Right atrium auricular region (tissue), 2 donors: ENCODE measurements at regions not wholly inside any gene's neighbourhood (a gene's known extent, or its start where the extent isn't known, plus 50 kb on each side); places are given as distances from the start of the nearest gene placed in this dataset.

Experiments used
- DNase-seq: peaks from one replicate; pipeline ENCODE4 v3.0.0-alpha.2; 2019; ENCODE audit warnings: low spot score
- H3K27ac ChIP-seq, 2 donors: fragments of 200-600 bp; sonication (generic); 1 replicate in 1 of 2; 2 replicates in 1 of 2; pipeline ENCODE4 v1.5.1; 2016 to 2019
- H3K27me3 ChIP-seq, 2 donors: fragments of 200-600 bp; sonication (generic); one replicate each; pipeline versions ENCODE4 v1.5.1 to v1.6.0; 2017 to 2019
- H3K36me3 ChIP-seq: fragments of 200-600 bp; sonication (generic); one replicate; pipeline ENCODE4 v1.5.1; 2016
- H3K4me1 ChIP-seq, 2 donors: fragments of 200-600 bp; sonication (generic); one replicate each; pipeline versions ENCODE4 v1.5.1 to v1.6.0; 2017 to 2019
- H3K4me3 ChIP-seq, 2 donors: fragments of 200-600 bp; sonication (generic); 1 replicate in 1 of 2; 2 replicates in 1 of 2; pipeline ENCODE4 v1.5.1; 2017 to 2019; ENCODE audit warnings: mild to moderate bottlenecking in 1 of 2, moderate library complexity in 1 of 2
- H3K9me3 ChIP-seq, 2 donors: fragments of 200-600 bp; sonication (generic); one replicate each; pipeline ENCODE4 v1.5.1; 2019
- CTCF ChIP-seq, 2 donors: fragments of 200-600 bp; sonication (generic); IDR thresholded peaks; one replicate each; pipeline ENCODE4 v1.5.1; 2019; ENCODE audit warnings: antibody characterized with exemption in 2 of 2

GRCh38 chr17:6297119-6297518, 137.8 kb downstream of the AIPL1 start:
- Histone ChIP-seq H3K4me3 (no peak overlapping the region), H3K4me1 (no peaks in the 10 kb centered on the region), H3K9me3 (no peaks in the 10 kb centered on the region), H3K27me3 (no peaks in the 10 kb centered on the region), H3K27ac (no peak overlapping the region), H3K36me3 (no peaks in the 10 kb centered on the region)
- TF ChIP-seq CTCF (IDR thresholded peaks at IDR 0.05), result no peak
- no peak for DNase-seq

- no peak overlapping the region for H3K4me3 ChIP-seq
- no peaks in the 10 kb centered on the region for H3K27me3 ChIP-seq
- TF ChIP-seq CTCF (IDR thresholded peaks at IDR 0.05), result no peak
- H3K36me3 ChIP-seq, result no peaks in the 10 kb centered on the region
- no peak overlapping the region for H3K27ac ChIP-seq
- no peaks in the 10 kb centered on the region for H3K9me3 ChIP-seq
- H3K4me1 ChIP-seq, result no peaks in the 10 kb centered on the region
- no peak for DNase-seq
These were observed 144.3 kb downstream of the AIPL1 start for GRCh38 chr17:6290488-6291196.

- Histone ChIP-seq H3K27ac (no peak overlapping the region), H3K4me3 (no peak overlapping the region), H3K27me3 (no peaks in the 10 kb centered on the region), H3K36me3 (no peaks in the 10 kb centered on the region), H3K9me3 (peaks cover 0 to 4% of the 10 kb centered on the region in 2 donors), H3K4me1 (no peaks in the 10 kb centered on the region)
- TF ChIP-seq CTCF (IDR thresholded peaks at IDR 0.05), result no peak
- DNase-seq, result no peak
These were observed 148.7 kb downstream of the AIPL1 start for GRCh38 chr17:6286233-6286632.

GRCh38 chr17:6285486-6285885, 149.4 kb downstream of the AIPL1 start:
- H3K9me3 ChIP-seq, result peaks cover 0 to 7% of the 10 kb centered on the region in 2 donors
- no peak overlapping the region for H3K4me3 ChIP-seq
- no peak for TF ChIP-seq CTCF (IDR thresholded peaks at IDR 0.05)
- no peak for DNase-seq
- H3K4me1 ChIP-seq, result no peaks in the 10 kb centered on the region
- no peak overlapping the region for H3K27ac ChIP-seq
- no peaks in the 10 kb centered on the region for H3K27me3 ChIP-seq
- H3K36me3 ChIP-seq, result no peaks in the 10 kb centered on the region

- Histone ChIP-seq H3K36me3 (no peaks in the 10 kb centered on the region), H3K27ac (no peak overlapping the region), H3K4me1 (no peaks in the 10 kb centered on the region), H3K27me3 (no peaks in the 10 kb centered on the region), H3K9me3 (peaks cover 0 to 7% of the 10 kb centered on the region in 2 donors), H3K4me3 (no peak overlapping the region)
- TF ChIP-seq CTCF (IDR thresholded peaks at IDR 0.05), result no peak
- no peak for DNase-seq
These were observed 155.3 kb downstream of the AIPL1 start for GRCh38 chr17:6279659-6280058.

- peaks cover 0 to 7% of the 10 kb centered on the region in 2 donors for H3K9me3 ChIP-seq
- no peaks in the 10 kb centered on the region for H3K4me1 ChIP-seq
- H3K27ac ChIP-seq, result no peak overlapping the region
- no peaks in the 10 kb centered on the region for H3K36me3 ChIP-seq
- H3K4me3 ChIP-seq, result no peak overlapping the region
- no peaks in the 10 kb centered on the region for H3K27me3 ChIP-seq
- no peak for TF ChIP-seq CTCF (IDR thresholded peaks at IDR 0.05)
- DNase-seq, result no peak
These were observed 156.5 kb downstream of the AIPL1 start for GRCh38 chr17:6278376-6278775.
